HG03469 (cell line): ENCODE measurements at regions not wholly inside any gene's neighbourhood (a gene's known extent, or its start where the extent isn't known, plus 50 kb on each side); places are given as distances from the start of the nearest gene placed in this dataset.

ENCODE experiments used
- ATAC-seq: cut with Tn5 transposase; IDR thresholded peaks from one replicate; pipeline ENCODE4 v1.9.1; 2021; ENCODE audit warnings: mild to moderate bottlenecking, moderate library complexity, moderate number of reproducible peaks; ENCODE audit not compliant: unreplicated experiment

- ATAC-seq = peak; percentile 50
Observed at GRCh38 chr3:98971169-98971681, 69.7 kb upstream of the DCBLD2 start.

DNA sequence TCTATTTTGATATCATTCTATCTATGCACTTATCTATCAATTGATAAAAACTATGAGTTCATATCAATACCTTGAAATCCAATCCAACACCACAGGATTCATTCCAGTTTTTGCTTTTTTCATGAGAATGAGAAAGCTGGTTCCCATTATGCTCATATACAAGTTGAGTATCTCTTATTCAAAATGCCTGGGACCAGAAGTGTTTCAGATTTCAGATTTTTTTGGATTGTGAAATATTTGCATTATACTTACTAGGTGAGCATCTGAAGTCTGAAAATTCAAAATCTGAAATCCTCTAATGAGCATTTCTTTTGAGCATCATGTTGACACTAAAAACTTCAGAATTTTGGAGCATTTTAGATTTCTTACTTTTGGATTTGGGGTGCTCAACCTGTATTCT is 67.8 kb upstream of the DCBLD2 start:
- ATAC-seq = no peak

GRCh38 chr3:98968824-98969223 is 67.3 kb upstream of the DCBLD2 start:
- ATAC-seq = no peak

GRCh38 chr3:98968347-98968746 is 66.9 kb upstream of the DCBLD2 start:
- ATAC-seq = no peak

- ATAC-seq = no peak
Observed at GRCh38 chr3:98967758-98968157, 66.3 kb upstream of the DCBLD2 start.

GRCh38 chr3:98966862-98967546 is 65.5 kb upstream of the DCBLD2 start:
- ATAC-seq = no peak

GRCh38 chr3:98966434-98966833 is 64.9 kb upstream of the DCBLD2 start:
- no peak for ATAC-seq

DNA sequence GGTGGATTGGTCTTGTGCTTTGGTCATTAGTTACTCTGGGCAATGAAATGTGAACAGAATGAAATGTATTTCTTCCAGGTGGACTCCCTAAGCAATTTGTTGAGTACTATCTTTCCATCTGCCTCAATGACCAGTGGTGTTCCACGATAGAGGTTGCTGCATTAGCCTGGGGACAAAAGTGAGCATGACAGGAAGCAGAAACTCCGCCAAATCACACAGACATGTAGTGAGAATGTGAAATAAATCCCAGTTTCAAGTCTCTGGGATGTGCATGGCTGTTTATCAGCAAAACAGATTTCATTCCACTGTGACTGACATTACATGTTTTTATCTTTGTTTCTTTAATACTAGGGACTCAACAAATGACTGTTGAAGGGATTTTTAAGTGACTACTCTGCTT is 63.3 kb upstream of the DCBLD2 start:
- no peak for ATAC-seq

GRCh38 chr3:98963546-98963945 is 62.1 kb upstream of the DCBLD2 start:
- ATAC-seq = no peak

GRCh38 chr3:98962951-98963350 is 61.5 kb upstream of the DCBLD2 start:
- ATAC-seq = no peak

- ATAC-seq = no peak
Observed at GRCh38 chr3:98962189-98962930, 60.9 kb upstream of the DCBLD2 start.

DNA sequence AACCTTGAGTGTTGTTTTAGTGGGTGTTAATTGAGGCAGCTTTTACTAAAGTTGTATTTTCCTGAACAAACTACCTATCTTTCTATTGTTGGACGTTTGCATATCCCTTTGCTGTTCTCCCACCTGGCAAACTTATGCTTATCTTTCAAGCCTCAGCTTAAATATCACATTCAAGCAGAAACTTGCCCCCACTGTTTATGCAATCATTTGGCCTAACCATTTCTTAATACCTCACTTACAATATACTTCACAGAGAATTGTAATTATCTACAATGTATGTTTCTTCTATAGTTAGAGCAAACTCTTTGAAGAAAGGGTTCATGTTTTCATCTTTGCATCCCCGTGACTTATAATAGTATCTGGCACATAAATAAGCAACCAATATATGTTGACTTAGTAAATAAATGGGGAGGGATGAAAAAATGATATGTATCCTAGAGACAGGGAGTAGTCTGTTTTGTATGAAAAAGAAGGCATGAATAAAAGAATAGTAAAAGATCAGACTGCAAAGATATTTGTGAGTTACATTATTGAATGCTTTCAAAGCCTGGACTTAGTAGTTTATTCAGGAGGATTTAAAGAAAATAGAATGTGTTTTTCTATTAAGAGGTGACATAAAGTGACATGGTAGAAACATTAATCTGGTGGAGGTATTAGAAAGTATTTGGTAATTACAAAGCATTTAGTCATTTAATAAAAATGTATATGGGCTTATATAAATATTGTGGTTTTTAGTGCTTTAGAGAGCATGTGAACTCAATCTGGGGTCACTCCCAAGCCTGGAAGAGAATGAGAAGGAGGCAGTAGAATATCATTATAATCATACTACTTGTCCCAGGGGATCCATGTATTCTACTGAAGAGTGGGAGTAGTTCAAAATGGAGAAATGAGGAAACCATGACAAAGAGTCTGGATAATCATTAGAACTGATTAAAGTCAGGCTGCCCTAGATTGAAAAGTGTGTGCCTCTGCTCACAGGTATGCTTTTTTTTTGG is 60.0 kb upstream of the DCBLD2 start:
- ATAC-seq = no peak

DNA sequence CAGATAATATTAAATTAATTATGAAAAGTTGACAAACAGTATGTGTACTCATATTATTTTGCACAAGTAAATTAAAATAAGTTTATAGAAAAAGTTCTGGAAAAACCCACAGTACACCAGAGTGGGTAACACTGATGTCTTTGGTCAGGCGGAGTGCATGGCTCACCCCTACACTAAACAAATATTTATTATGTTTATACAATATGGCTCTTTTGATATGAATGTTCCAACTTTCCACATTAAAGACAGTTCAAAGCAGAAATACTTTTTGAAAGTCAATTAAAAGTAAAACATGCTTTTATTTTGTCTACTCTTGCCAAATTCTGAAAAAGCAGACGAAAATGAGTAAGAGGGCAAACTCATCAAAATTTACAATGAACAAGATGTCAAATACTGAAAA is 56.2 kb upstream of the DCBLD2 start:
- ATAC-seq = no peak

GRCh38 chr3:98956008-98956407 is 54.5 kb upstream of the DCBLD2 start:
- ATAC-seq = no peak

GRCh38 chr3:98954791-98955604 is 53.5 kb upstream of the DCBLD2 start:
- no peak for ATAC-seq

DNA sequence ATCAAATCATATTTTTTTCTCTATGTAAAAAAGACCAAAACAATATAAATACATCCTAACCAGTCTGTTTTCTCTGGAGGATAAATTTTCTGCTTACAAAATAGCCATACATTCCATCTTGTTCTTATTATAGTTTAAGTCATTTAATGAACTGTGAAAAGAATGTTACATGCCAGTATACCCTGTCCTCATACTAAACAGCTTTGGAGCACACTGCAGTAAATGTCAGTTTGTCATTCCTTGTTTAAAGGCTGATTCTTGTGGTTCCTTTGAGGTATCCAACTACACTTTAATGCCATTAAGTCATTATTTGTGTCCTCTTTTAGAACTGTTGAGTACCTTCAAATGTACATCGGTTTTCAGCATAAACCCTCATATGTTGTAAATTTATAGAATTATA is 52.7 kb upstream of the DCBLD2 start:
- no peak for ATAC-seq

- ATAC-seq = no peak
Observed at GRCh38 chr3:98952404-98952803, 50.9 kb upstream of the DCBLD2 start.
